ENCODE measurements at regions not wholly inside any gene's neighbourhood (a gene's known extent, or its start where the extent isn't known, plus 50 kb on each side); places are given as distances from the start of the nearest gene placed in this dataset.

DNA sequence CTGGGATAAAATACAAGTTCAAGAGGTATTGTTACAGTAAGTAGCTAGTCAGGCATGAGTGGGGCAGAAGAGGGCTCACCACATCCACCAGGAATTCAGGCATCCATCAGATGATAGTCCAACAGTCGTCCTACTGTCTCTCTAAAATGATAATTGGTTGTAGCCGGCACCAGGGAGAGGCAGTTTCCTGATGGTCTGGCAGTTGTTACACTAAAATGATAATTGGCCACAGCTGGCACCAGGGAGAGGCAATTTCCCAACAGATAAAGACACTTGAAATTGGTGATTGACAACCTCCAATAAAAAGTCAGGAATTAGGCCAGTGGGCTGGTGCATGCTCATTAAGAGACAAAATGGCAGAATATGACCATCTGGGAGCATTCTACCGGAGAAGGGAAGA is 545.8 kb downstream of the AMY1C start:
- Histone ChIP-seq H3K27me3 (replicated peaks; ENCODE audit: insufficient read depth, low read depth, low read length, poor library complexity) (no peaks in the 10 kb centered on the region), H3K27ac (ENCODE audit: low read depth, low read length, poor library complexity, severe bottlenecking) (no peak overlapping the region), H3K4me3 (ENCODE audit: low read depth, low read length, poor library complexity, severe bottlenecking) (no peak overlapping the region), H3K36me3 (ENCODE audit: insufficient read depth, low read length, poor library complexity, severe bottlenecking) (no peaks in the 10 kb centered on the region), H3K9me3 (ENCODE audit: low read depth, low read length, poor library complexity, severe bottlenecking) (no peaks in the 10 kb centered on the region), H3K4me1 (ENCODE audit: insufficient read depth, low read length, poor library complexity, severe bottlenecking) (peaks cover 13% of the 10 kb centered on the region)
- intact Hi-C loops (cut with micrococcal nuclease; ENCODE audit: unreplicated experiment), result no loop called here
- TF ChIP-seq EZH2 (IDR thresholded peaks at IDR 0.05; ENCODE audit: borderline replicate concordance, low read depth, low read length, poor library complexity, severe bottlenecking), result no peak
- no peak for TF ChIP-seq CTCF (conservative IDR thresholded peaks at IDR 0.05; ENCODE audit: low read depth, low read length)
- peak; percentile 57 for DNase-seq (ENCODE audit: low spot score)
- POLR2A ChIA-PET (ENCODE audit: low non-redundant PET), result no interaction called here
- no TSS peak for BruUV-seq (replicated peaks)
- CTCF ChIA-PET, result no interaction called here

DNA sequence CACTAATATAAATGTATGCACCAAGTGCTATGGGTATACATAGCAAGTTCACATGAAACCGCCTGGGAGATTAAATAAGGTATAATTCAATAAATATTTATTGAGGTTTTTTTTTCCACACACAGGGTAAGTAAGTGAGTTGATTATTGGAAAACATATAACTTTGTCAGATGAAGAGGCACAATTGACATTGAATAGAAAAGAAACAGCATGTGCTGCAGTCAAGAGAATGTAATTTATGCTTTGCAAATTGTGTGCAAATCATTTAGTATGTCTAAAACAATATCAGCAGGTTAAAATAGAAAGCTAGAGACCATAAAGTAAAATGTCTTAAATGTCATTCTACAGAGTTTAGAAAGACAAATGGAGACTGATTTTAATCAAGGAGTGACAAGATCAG is 560.0 kb downstream of the AMY1C start:
- intact Hi-C loops (cut with micrococcal nuclease; ENCODE audit: unreplicated experiment), result no loop called here
- no TSS peak for BruUV-seq (replicated peaks)
- Histone ChIP-seq H3K4me1 (ENCODE audit: insufficient read depth, low read length, poor library complexity, severe bottlenecking) (no peaks in the 10 kb centered on the region), H3K9me3 (ENCODE audit: low read depth, low read length, poor library complexity, severe bottlenecking) (peaks cover 10% of the 10 kb centered on the region), H3K36me3 (ENCODE audit: insufficient read depth, low read length, poor library complexity, severe bottlenecking) (no peaks in the 10 kb centered on the region), H3K4me3 (ENCODE audit: low read depth, low read length, poor library complexity, severe bottlenecking) (no peak overlapping the region), H3K27me3 (replicated peaks; ENCODE audit: insufficient read depth, low read depth, low read length, poor library complexity) (no peaks in the 10 kb centered on the region), H3K27ac (ENCODE audit: low read depth, low read length, poor library complexity, severe bottlenecking) (no peak overlapping the region)
- POLR2A ChIA-PET (ENCODE audit: low non-redundant PET), result no interaction called here
- DNase-seq (ENCODE audit: low spot score), result no peak
- TF ChIP-seq CTCF (conservative IDR thresholded peaks at IDR 0.05; ENCODE audit: low read depth, low read length) (no peak), EZH2 (IDR thresholded peaks at IDR 0.05; ENCODE audit: borderline replicate concordance, low read depth, low read length, poor library complexity, severe bottlenecking) (no peak)
- CTCF ChIA-PET, result no interaction called here

DNA sequence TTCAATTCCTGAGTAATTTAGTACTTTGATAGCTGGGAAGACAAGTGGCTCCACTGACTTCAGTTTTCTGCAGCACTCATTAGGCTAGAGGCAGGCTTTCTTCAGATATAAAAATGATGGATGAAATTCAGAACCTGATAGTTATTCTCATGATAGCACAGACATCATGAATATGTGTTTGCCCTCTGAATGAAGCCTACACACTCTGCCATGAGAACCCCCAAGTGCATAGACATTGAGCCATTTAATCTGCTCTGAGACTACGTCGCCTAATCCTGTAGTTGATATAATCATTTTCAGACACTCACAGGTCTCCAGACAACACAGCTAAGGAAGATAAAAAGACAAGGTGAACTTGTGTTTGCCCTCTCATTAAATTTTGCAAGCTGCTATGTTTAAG is 566.1 kb downstream of the AMY1C start:
- no peaks in the 10 kb centered on the region for H3K36me3 ChIP-seq (ENCODE audit: insufficient read depth, low read length, poor library complexity, severe bottlenecking)
- BruUV-seq (replicated peaks), result no TSS peak
- intact Hi-C loops (cut with micrococcal nuclease; ENCODE audit: unreplicated experiment), result no loop called here
- ChIA-PET CTCF (no interaction called here), POLR2A (ENCODE audit: low non-redundant PET) (no interaction called here)
- no peaks in the 10 kb centered on the region for H3K9me3 ChIP-seq (ENCODE audit: low read depth, low read length, poor library complexity, severe bottlenecking)
- TF ChIP-seq EZH2 (IDR thresholded peaks at IDR 0.05; ENCODE audit: borderline replicate concordance, low read depth, low read length, poor library complexity, severe bottlenecking) (no peak), CTCF (conservative IDR thresholded peaks at IDR 0.05; ENCODE audit: low read depth, low read length) (no peak)
- no peak for DNase-seq (ENCODE audit: low spot score)
- no peaks in the 10 kb centered on the region for H3K27me3 ChIP-seq (replicated peaks; ENCODE audit: insufficient read depth, low read depth, low read length, poor library complexity)
- no peaks in the 10 kb centered on the region for H3K4me1 ChIP-seq (ENCODE audit: insufficient read depth, low read length, poor library complexity, severe bottlenecking)
- no peak overlapping the region for H3K4me3 ChIP-seq (ENCODE audit: low read depth, low read length, poor library complexity, severe bottlenecking)
- no peak overlapping the region for H3K27ac ChIP-seq (ENCODE audit: low read depth, low read length, poor library complexity, severe bottlenecking)

Measured in A673 (cell line).